Lung (tissue), 11 donors: ENCODE measurements at regions not wholly inside any gene's neighbourhood (a gene's known extent, or its start where the extent isn't known, plus 50 kb on each side); places are given as distances from the start of the nearest gene placed in this dataset.

Experiments
- ATAC-seq: fragments of 200-7000 bp; cut with Tn5 transposase; one replicate; pipeline ENCODE4 v1.9.1; 2020; ENCODE audit warnings: moderate number of reproducible peaks; ENCODE audit not compliant: insufficient read depth, low FRiP score
- DNase-seq, 3 donors: peaks; one replicate each; pipeline ENCODE4 v3.0.0-alpha.2; 2013 to 2017
- H3K27ac ChIP-seq, 2 donors: one replicate each; pipeline ENCODE4 v1.5.1; 2013; ENCODE audit warnings: mild to moderate bottlenecking in 2 of 2, moderate library complexity in 2 of 2, control low read depth in 1 of 2, inconsistent platforms in 1 of 2, low read depth in 1 of 2, low read length in 1 of 2
- H3K27me3 ChIP-seq, 3 donors: one replicate each; pipeline ENCODE4 v1.5.1; 2013; ENCODE audit warnings: low read length in 2 of 3; ENCODE audit not compliant: control insufficient read depth in 3 of 3, insufficient read depth in 3 of 3
- H3K36me3 ChIP-seq, 4 donors: one replicate each; pipeline ENCODE4 v1.5.1; 2013; ENCODE audit warnings: low read length in 4 of 4, mild to moderate bottlenecking in 1 of 4, moderate library complexity in 1 of 4; ENCODE audit not compliant: control insufficient read depth in 4 of 4, insufficient read depth in 4 of 4
- H3K4me1 ChIP-seq, 5 donors: one replicate each; pipeline ENCODE4 v1.5.1; 2013; ENCODE audit warnings: low read length in 5 of 5, mild to moderate bottlenecking in 2 of 5, moderate library complexity in 1 of 5; ENCODE audit not compliant: control insufficient read depth in 5 of 5, insufficient read depth in 5 of 5
- H3K4me3 ChIP-seq: one replicate; pipeline ENCODE4 v1.5.1; 2013; ENCODE audit warnings: mild to moderate bottlenecking, control low read depth, moderate library complexity
- H3K9ac ChIP-seq, 2 donors: one replicate each; pipeline ENCODE4 v1.5.1; 2013; ENCODE audit warnings: low read length in 2 of 2, control low read depth in 1 of 2; ENCODE audit not compliant: insufficient read depth in 1 of 2
- H3K9me3 ChIP-seq, 4 donors: one replicate each; pipeline ENCODE4 v1.5.1; 2013; ENCODE audit warnings: low read length in 3 of 4, mild to moderate bottlenecking in 1 of 4, moderate library complexity in 1 of 4; ENCODE audit not compliant: control insufficient read depth in 4 of 4, insufficient read depth in 3 of 4
- WGBS, 2 donors: extraction: QIAGEN DNeasy Blood & Tissue Kit; methylation state at CpG; one replicate each; pipeline ENCODE4 v1.1.7; 2013; 5-methylcytosine and 5-hydroxymethylcytosine counted together
- TF ChIP-seq, protein P1 (sequence below): IDR thresholded peaks from 2 replicates; pipeline ENCODE4 v1.5.1; 2012; ENCODE audit warnings: mild to moderate bottlenecking; ENCODE audit errors: control extremely low read depth, extremely low read depth
- donor health status: control.
- donor health status: control.
- donor health status: Bipolar disorder and iron deficiency.
- donor health status: healthy.
- donor health status: DM: yes; HTN: yes; CAD: no.

DNA sequence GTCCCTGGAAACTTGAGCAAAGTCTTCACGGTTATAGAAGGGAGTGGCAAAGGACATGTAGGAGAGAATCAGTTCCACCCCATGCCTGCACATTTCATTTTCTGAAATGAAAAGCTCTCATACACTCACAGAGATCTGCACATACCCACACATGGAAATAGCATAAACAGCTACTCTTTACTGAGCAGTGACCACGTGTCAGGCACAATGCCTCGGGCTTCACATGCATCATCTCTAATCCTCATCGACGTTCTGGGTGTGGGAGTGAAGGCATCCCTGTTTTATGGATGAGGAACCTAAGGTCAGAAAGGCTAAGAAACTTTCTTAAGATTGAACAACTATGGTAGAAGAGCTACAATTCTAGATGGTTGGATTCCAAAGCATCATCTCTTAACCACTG, 198.8 kb downstream of the DAD1 start:
- no peak overlapping the region for H3K9ac ChIP-seq
- peaks cover 0 to 1% (median 0%) of the 10 kb centered on the region in 4 donors for H3K9me3 ChIP-seq
- ATAC-seq (no peak), DNase-seq (no peak)
- no peak overlapping the region for H3K27ac ChIP-seq
- no peaks in the 10 kb centered on the region for H3K27me3 ChIP-seq
- H3K4me1 ChIP-seq, result peaks cover 0 to 14% (median 2%) of the 10 kb centered on the region in 5 donors
- no peak overlapping the region for H3K4me3 ChIP-seq
- no peaks in the 10 kb centered on the region for H3K36me3 ChIP-seq
- TF ChIP-seq, protein P1, sequence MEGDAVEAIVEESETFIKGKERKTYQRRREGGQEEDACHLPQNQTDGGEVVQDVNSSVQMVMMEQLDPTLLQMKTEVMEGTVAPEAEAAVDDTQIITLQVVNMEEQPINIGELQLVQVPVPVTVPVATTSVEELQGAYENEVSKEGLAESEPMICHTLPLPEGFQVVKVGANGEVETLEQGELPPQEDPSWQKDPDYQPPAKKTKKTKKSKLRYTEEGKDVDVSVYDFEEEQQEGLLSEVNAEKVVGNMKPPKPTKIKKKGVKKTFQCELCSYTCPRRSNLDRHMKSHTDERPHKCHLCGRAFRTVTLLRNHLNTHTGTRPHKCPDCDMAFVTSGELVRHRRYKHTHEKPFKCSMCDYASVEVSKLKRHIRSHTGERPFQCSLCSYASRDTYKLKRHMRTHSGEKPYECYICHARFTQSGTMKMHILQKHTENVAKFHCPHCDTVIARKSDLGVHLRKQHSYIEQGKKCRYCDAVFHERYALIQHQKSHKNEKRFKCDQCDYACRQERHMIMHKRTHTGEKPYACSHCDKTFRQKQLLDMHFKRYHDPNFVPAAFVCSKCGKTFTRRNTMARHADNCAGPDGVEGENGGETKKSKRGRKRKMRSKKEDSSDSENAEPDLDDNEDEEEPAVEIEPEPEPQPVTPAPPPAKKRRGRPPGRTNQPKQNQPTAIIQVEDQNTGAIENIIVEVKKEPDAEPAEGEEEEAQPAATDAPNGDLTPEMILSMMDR, result no peak
- WGBS, 2 donors, result 78 to 84% methylated on average over 5 of the region's 5 CpGs

DNA sequence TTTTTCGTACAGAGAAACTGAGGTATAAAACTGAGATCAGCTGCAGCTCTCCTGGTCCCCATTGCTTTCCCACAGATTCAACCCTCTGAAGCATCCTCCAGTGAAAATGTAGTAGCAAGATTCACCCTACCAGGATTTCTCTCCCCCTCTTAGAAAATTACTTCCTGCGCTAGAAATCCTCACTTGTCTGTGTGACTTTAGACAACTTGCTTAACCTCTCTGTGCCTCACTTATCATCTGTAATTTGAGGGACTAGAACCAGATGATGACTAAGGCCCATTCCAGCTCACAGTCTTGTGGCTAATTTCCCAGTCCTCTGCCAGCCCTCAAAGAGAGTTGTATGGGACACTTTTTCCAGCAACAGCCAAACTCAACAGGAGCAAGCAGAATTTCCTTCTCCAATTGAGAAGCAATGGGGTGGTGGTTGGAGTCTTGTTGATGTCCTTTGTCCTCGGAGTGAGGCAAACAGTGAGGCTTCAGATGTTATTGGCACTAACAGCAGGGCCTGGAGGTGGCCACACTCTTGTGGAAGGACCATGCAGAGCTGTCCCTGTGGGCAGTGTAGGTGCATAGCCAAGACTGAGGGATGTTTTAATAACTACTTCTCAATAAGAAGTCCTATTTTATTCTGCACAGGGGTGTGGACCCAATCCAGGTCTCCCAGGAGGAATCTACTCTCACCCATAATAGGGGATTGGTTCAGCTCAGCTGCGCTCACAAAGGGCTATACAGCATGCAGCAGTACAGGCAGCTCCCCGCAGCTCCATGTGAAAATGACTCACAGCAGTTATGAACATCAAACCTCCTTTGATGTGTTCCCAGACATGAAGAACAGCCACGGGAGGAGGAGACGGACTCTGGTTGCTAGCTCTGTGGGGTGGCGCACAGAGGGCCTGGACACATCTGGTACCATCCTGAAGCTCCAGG, 200.1 kb downstream of the DAD1 start:
- TF ChIP-seq, protein P1, result no peak
- no peaks in the 10 kb centered on the region for H3K36me3 ChIP-seq
- H3K9ac ChIP-seq, result no peak overlapping the region
- no peak for ATAC-seq
- no peak for DNase-seq
- WGBS, 2 donors, result 85 to 86% methylated on average over 8 of the region's 8 CpGs
- no peak overlapping the region for H3K4me3 ChIP-seq
- peaks cover 0 to 19% (median 6%) of the 10 kb centered on the region in 5 donors for H3K4me1 ChIP-seq
- peaks cover 0 to 1% (median 0%) of the 10 kb centered on the region in 4 donors for H3K9me3 ChIP-seq
- no peak overlapping the region for H3K27ac ChIP-seq
- no peaks in the 10 kb centered on the region for H3K27me3 ChIP-seq

DNA sequence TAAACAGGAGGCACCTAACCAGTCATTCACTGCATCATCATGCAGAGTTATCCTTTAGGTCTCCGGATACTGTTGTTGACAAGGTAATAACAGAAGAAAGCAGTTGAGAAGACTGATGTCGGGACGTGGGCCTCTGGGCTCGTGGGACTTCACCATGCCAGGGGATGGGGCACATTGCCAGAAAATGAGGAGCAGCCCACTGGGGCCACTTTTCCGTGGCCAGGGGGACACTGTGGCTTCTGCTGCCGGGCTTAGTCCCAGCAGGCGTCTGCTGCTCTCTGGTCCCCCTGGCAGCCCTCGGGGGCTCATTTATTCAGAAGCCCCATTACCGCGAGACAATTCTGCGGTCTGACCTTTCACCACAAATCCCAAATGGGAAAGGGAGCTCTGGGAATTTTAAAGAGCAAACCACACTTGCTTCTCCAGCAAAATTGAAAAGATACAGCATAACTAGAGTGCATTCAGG, 201.2 kb downstream of the DAD1 start:
- Histone ChIP-seq H3K4me1 (peaks cover 0 to 19% (median 6%) of the 10 kb centered on the region in 5 donors), H3K27ac (no peak overlapping the region), H3K9me3 (peaks cover 0 to 1% (median 0%) of the 10 kb centered on the region in 4 donors), H3K9ac (no peak overlapping the region), H3K4me3 (no peak overlapping the region), H3K27me3 (no peaks in the 10 kb centered on the region), H3K36me3 (no peaks in the 10 kb centered on the region)
- no peak for DNase-seq
- WGBS, 2 donors, result 54 to 62% methylated on average over 11 of the region's 11 CpGs
- ATAC-seq, result no peak
- TF ChIP-seq, protein P1, result no peak
